ENCODE measurements at regions not wholly inside any gene's neighbourhood (a gene's known extent, or its start where the extent isn't known, plus 50 kb on each side); places are given as distances from the start of the nearest gene placed in this dataset.

DNA sequence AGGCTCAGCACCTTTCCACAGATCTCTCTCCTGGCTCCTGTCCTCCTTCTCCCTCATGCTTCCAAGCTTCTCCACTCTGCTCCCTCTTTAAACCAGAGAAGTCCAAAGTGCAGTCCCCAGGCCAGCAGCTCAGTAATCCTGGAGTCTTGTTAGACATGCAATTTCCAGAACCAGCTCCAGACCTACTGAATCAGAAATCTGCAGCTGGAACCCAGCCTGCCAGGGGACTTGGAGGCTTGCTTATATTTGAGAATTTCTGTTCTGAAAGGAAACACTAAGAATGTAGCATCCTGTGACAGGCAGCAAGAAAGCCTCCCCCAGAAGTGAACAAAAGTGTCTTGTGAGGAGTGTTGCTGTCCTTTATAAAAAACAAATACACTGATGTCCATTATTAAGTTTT is 438.1 kb downstream of the BCKDHB start:
- in situ Hi-C loops (cut with MboI; ENCODE audit: low sequenced_read_pairs, unreplicated experiment) = no loop called here
- TF ChIP-seq, protein P1, sequence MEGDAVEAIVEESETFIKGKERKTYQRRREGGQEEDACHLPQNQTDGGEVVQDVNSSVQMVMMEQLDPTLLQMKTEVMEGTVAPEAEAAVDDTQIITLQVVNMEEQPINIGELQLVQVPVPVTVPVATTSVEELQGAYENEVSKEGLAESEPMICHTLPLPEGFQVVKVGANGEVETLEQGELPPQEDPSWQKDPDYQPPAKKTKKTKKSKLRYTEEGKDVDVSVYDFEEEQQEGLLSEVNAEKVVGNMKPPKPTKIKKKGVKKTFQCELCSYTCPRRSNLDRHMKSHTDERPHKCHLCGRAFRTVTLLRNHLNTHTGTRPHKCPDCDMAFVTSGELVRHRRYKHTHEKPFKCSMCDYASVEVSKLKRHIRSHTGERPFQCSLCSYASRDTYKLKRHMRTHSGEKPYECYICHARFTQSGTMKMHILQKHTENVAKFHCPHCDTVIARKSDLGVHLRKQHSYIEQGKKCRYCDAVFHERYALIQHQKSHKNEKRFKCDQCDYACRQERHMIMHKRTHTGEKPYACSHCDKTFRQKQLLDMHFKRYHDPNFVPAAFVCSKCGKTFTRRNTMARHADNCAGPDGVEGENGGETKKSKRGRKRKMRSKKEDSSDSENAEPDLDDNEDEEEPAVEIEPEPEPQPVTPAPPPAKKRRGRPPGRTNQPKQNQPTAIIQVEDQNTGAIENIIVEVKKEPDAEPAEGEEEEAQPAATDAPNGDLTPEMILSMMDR (IDR thresholded peaks at IDR 0.05; ENCODE audit: borderline replicate concordance, control extremely low read depth, extremely low read depth, insufficient read depth, missing control alignments) = no peak
- DNase-seq (ENCODE audit: low spot score) = no peak

DNA sequence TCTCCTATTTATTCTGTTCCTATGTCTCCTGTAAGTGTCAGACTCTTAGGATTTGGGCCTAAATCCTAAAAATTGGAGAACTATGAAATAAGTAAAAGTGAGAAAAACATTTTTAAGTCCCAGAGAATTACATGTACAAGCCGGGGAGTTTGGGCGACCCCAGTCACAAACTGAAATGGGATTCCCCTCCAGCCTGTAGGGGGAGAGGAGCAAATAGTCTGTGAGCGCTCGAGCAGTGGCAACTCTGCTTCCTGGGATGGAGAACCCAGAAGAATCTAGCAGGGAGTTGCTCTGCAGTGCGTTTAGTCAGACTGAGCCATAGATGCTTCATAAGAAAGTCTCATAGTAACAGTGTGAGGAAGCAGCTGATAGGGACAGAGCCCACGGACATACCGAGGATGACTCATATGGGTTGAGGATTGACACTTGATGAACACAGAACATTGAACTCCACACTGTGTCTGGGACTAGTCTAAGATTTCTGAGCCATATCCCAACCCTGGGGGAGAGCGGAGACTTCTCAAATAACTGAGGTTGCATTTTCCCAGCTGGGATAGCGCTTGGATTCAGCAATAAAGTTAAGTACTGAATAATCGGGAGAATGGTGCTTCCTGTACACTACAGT is 437.2 kb downstream of the BCKDHB start:
- TF ChIP-seq, protein P1 (IDR thresholded peaks at IDR 0.05; ENCODE audit: borderline replicate concordance, control extremely low read depth, extremely low read depth, insufficient read depth, missing control alignments) = no peak
- DNase-seq (ENCODE audit: low spot score) = no peak
- in situ Hi-C loops (cut with MboI; ENCODE audit: low sequenced_read_pairs, unreplicated experiment) = no loop called here

DNA sequence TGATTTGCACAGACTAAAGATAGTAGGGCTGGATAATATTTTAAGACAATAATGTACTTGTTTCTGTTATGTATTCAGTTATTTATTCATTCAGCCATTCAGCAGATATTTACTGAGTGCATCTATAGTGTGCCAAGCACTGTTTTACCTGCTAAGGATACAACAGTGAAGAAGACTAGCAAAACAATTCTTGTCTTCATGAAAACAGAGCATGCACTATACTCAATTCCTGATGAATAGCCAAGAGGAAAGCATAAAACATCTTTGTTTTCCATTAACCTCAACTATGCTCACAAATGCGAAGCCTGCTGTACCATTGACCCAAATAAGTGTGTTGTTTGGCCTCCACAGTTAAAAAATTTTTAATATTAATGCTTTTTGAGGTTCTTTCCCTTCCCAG is 436.7 kb downstream of the BCKDHB start:
- TF ChIP-seq, protein P1 (IDR thresholded peaks at IDR 0.05; ENCODE audit: borderline replicate concordance, control extremely low read depth, extremely low read depth, insufficient read depth, missing control alignments) = no peak

DNA sequence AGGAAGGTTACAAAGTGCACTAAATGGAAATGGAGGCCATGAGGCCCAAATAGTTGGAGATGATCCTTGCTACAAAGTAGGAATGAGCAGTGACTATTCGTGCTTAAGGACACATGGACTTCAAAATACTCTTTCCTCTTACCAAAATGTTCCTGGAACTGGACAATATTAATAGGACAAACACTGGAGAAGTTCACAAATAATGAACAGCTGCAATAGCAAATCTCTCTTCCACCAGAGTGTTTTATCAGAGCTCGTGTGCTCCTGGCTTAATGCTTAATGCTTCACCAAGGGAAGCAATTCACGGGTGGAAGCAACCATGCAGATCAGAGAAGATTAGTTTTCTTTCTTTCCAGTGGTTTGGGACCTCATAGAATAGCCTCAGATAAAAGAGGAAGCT is 435.4 kb downstream of the BCKDHB start:
- in situ Hi-C loops (cut with MboI; ENCODE audit: low sequenced_read_pairs, unreplicated experiment) = no loop called here
- TF ChIP-seq, protein P1 (IDR thresholded peaks at IDR 0.05; ENCODE audit: borderline replicate concordance, control extremely low read depth, extremely low read depth, insufficient read depth, missing control alignments) = no peak
- DNase-seq (ENCODE audit: low spot score) = no peak

More for the DNA sequence above, 436.7 kb downstream of the BCKDHB start:
- DNase-seq (ENCODE audit: low spot score) = no peak
- in situ Hi-C loops (cut with MboI; ENCODE audit: low sequenced_read_pairs, unreplicated experiment) = no loop called here

DNA sequence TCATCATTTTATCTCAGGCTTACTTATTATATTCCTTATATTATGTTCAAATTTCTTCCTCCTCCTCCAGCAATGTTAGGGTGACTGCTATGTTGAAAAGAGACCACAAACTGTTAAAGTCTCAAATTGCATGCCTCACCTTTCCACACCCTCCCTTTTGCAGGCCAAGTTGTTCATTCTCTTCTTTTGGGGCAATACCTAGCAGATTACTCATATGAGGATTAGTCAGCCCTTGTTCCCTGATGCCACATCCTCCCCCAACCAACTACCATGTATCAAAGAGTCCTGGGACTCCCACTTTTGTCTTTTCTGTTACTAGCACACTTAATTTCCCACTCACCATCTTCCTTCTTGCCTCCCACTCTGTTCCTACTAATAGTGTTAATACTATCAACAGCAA is 434.7 kb downstream of the BCKDHB start:
- DNase-seq (ENCODE audit: low spot score) = no peak
- TF ChIP-seq, protein P1 (IDR thresholded peaks at IDR 0.05; ENCODE audit: borderline replicate concordance, control extremely low read depth, extremely low read depth, insufficient read depth, missing control alignments) = no peak
- in situ Hi-C loops (cut with MboI; ENCODE audit: low sequenced_read_pairs, unreplicated experiment) = no loop called here

DNA sequence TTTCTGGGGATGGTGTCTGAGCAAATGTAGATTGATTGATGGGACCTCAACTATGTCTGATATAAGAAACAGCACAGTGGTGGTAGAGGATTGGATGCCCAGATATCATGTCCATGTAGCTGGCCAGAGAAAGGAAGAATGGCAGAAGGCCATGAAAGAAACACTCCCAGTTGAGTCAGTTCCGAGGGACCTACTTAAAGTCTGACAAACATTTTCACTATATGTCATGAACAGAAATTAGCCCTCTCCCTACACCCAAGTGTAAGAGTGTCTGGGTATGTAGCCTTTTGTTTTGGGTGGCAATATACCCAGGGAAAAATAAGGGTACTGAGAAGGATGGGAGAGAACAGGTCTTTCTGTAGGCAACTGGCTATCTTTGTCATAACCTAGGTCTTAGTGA is 434.2 kb downstream of the BCKDHB start:
- in situ Hi-C loops (cut with MboI; ENCODE audit: low sequenced_read_pairs, unreplicated experiment) = no loop called here
- TF ChIP-seq, protein P1 (IDR thresholded peaks at IDR 0.05; ENCODE audit: borderline replicate concordance, control extremely low read depth, extremely low read depth, insufficient read depth, missing control alignments) = no peak
- no peak for DNase-seq (ENCODE audit: low spot score)

All from GM13976 (cell line).